Stimulated activated naive CD8-positive, alpha-beta T cell treated with anti-CD3 and anti-CD28 coated beads, Interleukin-15, Interleukin-2, amounts not matched to agents 100 U/mL and 50 U/mL, for 24 hours (primary cell): ENCODE measurements at regions not wholly inside any gene's neighbourhood (a gene's known extent, or its start where the extent isn't known, plus 50 kb on each side); places are given as distances from the start of the nearest gene placed in this dataset.
"Not testable (repeated sequence)": the region's sequence is repeated elsewhere in the genome, so short reads cannot be mapped to it uniquely, and the experiment has no call there.

Experiments
- ATAC-seq: fragments of 150-1000 bp; cut with Tn5 transposase; one replicate; pipeline ENCODE4 v1.10.0; 2021
- DNase-seq: peaks from one replicate; pipeline ENCODE4 v3.0.0; 2021

DNA sequence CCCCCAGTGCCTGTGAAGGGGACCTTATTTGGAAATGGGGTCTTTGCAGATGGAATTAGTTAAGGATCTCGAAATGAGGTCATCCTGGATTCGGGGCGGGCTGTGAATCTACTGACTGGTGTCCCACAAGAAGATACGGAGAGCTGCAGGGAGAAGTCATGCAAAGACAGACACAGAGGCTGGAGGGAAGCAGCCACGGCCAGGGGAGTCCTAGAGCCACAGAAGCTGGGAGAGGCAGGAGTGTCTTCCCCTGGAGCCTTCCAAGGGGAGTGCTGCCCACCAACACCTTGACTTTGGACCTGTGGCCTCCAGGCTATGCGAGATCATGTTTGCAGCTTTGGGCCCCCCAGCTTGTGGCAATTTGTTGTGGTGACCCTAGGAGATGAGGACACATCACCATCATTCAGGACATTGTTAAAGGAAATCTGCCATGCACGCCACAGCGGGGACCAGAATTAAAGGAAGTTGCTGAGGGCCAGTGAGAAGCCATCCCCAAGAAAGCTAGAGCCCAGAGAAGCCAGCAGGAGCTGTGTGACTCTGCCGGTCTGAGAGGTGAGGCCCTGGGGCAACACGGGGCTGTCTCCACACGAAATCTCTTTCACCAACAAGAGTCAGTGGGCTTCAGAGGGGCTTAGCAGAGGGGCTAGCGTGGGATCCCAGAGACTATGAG, 434.7 kb downstream of the BRD1 start:
- DNase-seq (no peak), ATAC-seq (no peak)

- DNase-seq (no peak), ATAC-seq (no peak)
These were observed 435.4 kb downstream of the BRD1 start for GRCh38 chr22:49392247-49392646.

DNA sequence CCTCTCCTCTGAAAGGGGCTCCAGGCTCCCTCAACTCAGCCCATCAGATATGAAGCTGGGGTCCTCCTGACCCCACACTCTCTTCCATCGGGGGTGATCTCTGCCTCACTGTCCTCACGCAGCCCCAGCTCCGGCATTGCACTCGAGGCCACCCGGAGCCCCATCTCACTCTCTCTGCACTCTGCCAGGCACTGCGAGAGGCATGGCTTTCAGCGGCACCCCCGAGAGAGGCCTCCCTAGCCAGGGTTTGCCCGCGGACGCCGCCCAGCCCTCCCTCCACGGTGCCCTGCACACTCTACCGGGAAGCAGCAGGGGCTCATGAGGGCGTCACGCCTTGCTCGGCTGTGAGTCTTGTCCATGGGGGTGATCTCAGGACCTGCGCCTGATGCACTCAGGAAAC, 436.2 kb downstream of the BRD1 start:
- no peak for DNase-seq

GRCh38 chr22:49390954-49391353, 436.7 kb downstream of the BRD1 start:
- DNase-seq (no peak), ATAC-seq (no peak)

More for the DNA sequence above, 436.2 kb downstream of the BRD1 start:
- ATAC-seq: no peak

- DNase-seq, ATAC-seq: not testable (repeated sequence)
These were observed 443.8 kb downstream of the BRD1 start for GRCh38 chr22:49383909-49384308.

GRCh38 chr22:49382451-49382735, 445.3 kb downstream of the BRD1 start:
- ATAC-seq (no peak), DNase-seq (no peak)

- no peak for ATAC-seq
- DNase-seq: no peak
These were observed 445.9 kb downstream of the BRD1 start for GRCh38 chr22:49381595-49382450.

DNA sequence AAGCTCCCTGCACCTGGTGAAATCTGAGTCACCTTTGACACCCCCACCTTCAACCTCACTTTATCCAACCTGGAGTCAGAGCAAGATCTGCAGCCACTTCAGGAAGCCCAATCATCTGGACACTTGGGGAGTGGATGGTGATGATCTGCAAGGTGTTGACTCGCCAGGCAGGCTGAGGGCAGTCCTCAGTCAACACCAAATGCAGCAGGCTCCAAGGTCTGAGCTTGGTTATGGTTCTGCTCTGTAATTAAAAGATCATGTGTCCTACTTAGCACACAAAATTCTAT, 446.9 kb downstream of the BRD1 start:
- DNase-seq (no peak), ATAC-seq (no peak)

DNA sequence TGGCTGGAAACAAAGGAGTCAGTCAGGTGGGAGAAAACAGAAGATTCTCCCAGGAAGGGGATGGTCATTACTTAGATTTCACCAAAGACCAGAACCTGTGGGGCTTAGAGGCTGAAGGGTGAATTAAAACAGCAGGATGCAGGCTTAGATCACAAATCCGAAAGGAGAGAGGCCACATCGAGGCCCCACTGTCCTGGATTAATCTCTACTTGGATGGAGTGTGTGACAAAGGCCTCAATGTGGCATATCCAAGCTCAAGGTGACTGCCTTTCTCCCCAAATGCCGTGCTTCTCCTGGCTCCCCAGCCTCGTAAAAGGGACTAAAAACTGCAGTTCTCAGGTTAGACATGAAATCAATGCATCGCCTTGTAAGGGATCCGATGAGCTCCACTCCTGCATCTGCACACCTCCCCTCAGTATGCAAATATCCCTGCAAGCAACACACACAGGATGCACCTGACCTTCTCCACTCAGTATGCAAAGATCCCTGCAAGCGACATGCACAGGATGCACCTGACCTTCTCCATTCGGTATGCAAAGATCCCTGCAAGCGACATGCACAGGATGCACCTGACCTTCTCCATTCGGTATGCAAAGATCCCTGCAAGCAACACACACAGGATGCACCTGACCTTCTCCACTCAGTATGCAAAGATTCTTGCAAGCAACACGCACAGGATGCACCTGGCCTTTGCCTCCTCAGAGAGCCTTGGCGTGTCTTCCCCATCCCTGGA, 447.4 kb downstream of the BRD1 start:
- ATAC-seq (no peak), DNase-seq (no peak)

DNA sequence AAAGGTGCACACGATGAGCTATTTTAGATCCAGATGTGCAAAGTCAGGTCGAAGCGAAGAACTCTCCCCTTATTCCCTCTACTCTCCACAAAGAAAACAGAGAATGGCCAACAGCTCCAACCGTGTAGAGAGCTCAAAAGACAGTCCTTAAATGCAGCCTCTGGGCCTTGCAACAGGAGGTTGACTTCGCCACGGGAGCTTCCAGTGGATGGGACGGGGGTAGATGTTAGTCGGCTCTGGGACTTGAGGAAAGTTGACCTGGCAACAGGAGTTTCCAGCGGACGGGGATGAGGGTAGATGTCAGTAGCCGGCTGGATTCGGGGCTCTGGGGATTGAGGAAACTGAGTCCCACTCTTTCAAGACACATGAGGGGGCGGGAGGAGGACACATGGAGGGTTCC, 450.4 kb downstream of the BRD1 start:
- ATAC-seq: no peak

GRCh38 chr22:49373801-49374226, 453.9 kb downstream of the BRD1 start:
- ATAC-seq: no peak
- DNase-seq: no peak

More for the DNA sequence above, 450.4 kb downstream of the BRD1 start:
- no peak for DNase-seq

GRCh38 chr22:49373289-49373666, 454.4 kb downstream of the BRD1 start:
- no peak for ATAC-seq
- DNase-seq: no peak

DNA sequence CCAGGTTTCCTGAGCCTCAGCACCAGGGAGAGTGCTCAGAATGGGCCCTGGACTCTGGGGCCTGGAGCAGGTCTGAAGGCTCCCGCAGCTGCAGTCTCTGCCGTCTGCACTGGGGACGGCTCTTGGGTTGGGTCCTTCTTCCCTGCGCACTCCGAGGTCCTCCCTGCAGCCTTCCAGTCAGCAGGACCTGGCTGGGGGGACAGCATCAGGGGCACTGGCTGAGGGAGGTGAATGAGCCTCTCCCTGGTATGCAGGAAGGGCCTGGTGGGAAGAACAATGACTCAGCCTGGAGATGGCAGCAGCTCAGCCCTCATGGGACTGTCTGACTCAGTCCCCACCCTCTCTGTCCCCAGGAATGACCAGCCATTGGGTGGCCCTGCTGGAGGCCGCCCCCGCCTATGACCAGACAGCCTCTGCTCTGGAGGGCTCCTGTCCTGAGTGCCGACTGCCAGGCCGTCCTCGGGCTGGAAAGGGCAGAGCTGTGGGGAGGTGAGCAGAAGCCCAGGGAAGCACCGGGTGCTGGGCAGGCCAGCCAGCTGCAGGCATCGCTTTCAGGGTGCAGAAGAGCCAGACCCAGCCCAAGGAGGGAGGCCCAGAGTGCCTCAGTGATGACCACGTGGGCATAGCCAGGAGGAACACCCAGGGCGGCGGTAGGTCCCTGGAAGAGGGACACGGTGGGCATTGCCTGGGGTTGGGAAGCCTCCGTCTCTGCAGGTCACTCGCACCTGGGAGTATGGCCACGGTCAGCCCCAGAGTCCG, 455.0 kb downstream of the BRD1 start:
- DNase-seq (no peak), ATAC-seq (no peak)

DNA sequence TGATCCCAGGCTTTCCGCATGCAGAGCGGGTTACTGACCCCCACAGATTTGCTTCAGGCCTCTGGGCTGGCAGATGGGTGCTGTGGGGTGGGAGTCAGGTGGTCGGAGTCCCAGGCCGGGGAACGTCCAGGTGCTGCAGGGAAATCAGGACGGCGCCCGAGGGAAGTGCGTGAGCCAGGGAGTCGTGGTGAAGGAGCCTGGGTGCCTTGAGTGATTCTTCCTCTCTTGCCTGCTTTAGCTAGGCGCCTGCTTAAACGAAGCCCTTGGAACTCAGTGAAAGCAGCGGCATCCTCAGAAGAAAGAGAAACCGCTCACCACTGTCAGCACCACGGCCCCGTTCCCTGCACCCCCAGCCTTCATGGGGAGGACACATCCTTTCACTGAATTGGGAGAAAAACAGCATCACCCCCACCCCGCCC, 455.6 kb downstream of the BRD1 start:
- no peak for ATAC-seq
- no peak for DNase-seq

DNA sequence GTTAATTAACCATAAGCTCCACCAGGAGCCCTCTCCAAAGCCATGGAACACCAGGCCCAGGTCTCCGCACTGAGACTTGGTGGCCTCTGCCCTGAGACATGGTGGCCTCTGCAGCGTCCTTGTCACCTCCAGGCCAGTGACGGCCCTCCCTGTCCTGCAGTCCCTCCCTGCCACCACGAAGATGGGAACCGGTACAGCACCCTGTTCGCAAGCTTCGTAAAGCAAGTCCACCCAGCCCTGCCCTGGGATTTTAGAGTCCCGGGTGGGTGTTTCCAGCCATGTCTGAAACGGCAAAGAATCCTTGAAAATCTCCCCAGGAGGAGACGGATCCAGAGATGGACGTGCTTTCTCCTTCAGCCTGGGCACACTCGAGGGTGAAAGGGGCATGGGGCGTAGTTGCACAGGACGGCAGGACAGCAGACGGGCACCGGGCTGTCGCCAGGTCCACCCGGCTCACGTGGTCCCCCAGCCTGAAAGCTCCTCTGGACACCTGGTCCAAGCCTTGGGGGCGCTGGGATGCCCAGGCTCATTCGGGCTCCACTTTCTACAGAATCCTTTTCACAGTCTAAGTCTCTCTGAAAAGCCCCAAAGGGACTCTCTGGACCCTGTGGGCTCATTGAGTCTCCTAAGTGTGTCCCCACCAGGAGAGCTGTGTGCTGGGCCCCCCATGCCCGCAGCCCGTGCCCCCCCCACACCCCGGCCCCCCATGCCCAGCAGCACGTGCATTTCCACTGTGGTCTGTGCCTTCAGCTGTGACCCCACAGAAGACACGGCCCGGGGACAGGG, 456.2 kb downstream of the BRD1 start:
- DNase-seq: no peak

GRCh38 chr22:49370627-49371301, 456.9 kb downstream of the BRD1 start:
- DNase-seq: no peak
- ATAC-seq: no peak

More for the DNA sequence above, 456.2 kb downstream of the BRD1 start:
- ATAC-seq: no peak

- ATAC-seq (no peak), DNase-seq (no peak)
These were observed 457.7 kb downstream of the BRD1 start for GRCh38 chr22:49369726-49370626.

DNA sequence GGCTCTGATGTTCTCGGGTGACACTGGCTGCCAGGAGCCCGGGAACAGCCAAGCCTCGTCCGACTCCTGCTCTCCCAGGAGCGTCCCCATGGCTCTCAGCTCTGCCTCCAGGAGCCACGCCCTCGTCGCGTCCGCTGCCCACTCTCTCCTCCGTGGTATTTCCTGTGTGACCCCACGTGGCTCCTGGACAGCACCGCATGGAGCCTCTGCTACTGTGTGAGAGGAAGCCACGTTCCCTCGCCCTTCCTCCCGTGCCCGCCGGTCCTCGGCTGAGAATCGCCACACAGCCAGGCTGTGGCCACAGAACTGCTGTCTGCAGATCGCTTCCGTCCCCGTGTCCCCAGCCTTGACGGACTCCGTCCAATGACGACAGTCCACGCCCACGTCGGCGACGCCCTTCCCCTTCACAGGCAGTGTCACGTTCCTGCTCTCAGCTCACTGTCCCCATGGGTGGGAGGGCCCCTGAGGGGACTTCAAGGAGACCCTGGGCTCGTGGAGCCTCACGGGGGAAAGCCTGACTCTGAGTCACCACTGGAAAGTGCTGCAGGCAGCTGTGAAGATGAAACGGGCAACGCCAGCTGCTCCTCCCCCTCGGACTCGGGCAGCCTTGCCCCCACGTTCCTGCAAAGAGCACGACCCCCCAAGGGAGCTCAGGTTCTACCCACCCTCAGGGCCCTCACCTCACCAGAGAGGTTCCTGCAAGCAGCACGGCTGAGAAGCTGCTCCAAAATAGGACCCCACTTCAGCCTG, 458.5 kb downstream of the BRD1 start:
- DNase-seq (no peak), ATAC-seq (no peak)

- ATAC-seq (no peak), DNase-seq (no peak)
These were observed 459.3 kb downstream of the BRD1 start for GRCh38 chr22:49368221-49368975.
